Adrenal gland (tissue), 5 donors: ENCODE measurements at regions not wholly inside any gene's neighbourhood (a gene's known extent, or its start where the extent isn't known, plus 50 kb on each side); places are given as distances from the start of the nearest gene placed in this dataset.
"Not testable (repeated sequence)": the region's sequence is repeated elsewhere in the genome, so short reads cannot be mapped to it uniquely, and the experiment has no call there.

ENCODE experiments used
- POLR2A ChIP-seq, 2 donors: fragments of 450-650 bp; IDR thresholded peaks; one replicate each; pipeline ENCODE4 v1.6.1; 2017; ENCODE audit warnings: antibody characterized with exemption in 2 of 2, mild to moderate bottlenecking in 2 of 2, moderate library complexity in 1 of 2
- TF ChIP-seq, protein P1 (sequence below), 6 experiments: fragments of 450-650 bp in 4 of 6; fragments of 200-600 bp in 2 of 6; sonication (generic) in 1 of 6; IDR thresholded peaks; 1 replicate in 5 of 6; 2 replicates in 1 of 6; pipeline versions ENCODE4 v1.5.1 to v1.8.0; 2016 to 2021; ENCODE audit warnings: antibody characterized with exemption in 6 of 6, mild to moderate bottlenecking in 2 of 6, moderate library complexity in 1 of 6
- donor health status: DM: no; HTN: no; CAD: no.

DNA sequence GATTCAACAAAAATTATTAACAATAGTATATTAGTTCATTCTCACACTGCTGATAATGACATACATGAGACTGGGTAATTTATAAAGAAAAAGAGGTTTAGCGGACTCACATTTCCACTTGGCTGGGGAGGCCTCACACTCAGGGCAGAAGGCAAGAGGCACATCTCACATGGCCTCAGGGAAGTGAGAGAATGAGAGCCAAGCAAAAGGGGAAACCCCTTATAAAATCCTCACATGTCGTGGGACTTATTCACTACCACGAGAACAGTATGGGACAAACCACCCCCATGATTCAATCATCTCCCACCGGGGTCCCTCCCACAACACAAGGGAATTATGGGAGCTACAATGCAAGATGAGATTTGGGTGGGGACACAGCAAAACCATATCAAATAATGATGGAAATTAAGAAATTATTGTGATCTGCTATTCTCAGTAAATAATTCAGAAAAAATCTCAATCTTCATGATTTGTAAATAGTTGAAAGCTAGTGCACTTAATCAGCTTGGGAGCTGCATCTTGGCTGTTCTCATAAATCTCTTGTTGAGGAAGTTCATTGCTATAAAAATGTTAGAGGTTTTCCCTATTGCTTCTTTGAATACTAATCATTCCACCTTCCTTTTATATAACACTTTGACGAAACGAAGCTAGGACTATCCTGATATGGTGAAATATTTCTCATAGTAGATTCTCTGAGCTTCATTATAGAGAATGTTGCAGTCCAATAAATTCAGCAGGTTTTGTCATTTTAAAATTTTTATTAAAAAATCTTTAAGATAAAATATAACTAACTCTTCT, 179.2 kb downstream of the SPDYE17 start:
- TF ChIP-seq, protein P1, sequence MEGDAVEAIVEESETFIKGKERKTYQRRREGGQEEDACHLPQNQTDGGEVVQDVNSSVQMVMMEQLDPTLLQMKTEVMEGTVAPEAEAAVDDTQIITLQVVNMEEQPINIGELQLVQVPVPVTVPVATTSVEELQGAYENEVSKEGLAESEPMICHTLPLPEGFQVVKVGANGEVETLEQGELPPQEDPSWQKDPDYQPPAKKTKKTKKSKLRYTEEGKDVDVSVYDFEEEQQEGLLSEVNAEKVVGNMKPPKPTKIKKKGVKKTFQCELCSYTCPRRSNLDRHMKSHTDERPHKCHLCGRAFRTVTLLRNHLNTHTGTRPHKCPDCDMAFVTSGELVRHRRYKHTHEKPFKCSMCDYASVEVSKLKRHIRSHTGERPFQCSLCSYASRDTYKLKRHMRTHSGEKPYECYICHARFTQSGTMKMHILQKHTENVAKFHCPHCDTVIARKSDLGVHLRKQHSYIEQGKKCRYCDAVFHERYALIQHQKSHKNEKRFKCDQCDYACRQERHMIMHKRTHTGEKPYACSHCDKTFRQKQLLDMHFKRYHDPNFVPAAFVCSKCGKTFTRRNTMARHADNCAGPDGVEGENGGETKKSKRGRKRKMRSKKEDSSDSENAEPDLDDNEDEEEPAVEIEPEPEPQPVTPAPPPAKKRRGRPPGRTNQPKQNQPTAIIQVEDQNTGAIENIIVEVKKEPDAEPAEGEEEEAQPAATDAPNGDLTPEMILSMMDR (IDR thresholded peaks at IDR 0.05), result not testable (repeated sequence)
- TF ChIP-seq POLR2A (IDR thresholded peaks at IDR 0.05), result not testable (repeated sequence)
